ENCODE measurements at regions not wholly inside any gene's neighbourhood (a gene's known extent, or its start where the extent isn't known, plus 50 kb on each side); places are given as distances from the start of the nearest gene placed in this dataset.
A peak's percentile ranks its signal among the peaks of the same experiment; 100 is the strongest.

DNA sequence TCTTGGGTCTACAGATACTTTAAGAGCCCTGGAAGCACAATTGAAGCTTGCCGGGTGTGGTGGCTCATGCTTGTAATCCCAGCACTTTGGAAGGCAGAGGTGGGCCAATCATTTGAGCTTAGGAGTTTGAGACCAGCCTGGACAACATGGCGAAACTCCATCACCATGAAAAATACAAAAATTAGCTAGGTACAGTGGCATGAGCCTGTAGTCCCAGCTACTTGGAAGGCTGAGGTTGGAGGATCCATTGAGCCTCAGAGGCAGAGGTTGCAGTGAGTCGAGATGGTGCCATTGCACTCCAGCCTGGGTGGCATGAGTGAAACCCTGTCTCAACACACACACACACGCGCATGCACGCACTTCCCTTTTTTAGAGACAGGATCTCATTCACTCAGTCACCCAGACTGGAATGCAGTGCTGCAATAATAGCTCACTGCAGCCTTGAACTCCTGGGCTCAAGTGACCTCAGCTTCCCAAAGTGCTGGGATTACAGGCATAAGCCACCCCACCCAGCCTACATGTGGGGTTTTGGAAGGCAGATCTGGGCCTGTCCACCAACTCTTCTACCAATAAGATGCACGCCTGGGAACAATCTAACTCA lies 182.5 kb upstream of the JARID2 start:
- no peak for DNase-seq (ENCODE audit: low read depth)

DNA sequence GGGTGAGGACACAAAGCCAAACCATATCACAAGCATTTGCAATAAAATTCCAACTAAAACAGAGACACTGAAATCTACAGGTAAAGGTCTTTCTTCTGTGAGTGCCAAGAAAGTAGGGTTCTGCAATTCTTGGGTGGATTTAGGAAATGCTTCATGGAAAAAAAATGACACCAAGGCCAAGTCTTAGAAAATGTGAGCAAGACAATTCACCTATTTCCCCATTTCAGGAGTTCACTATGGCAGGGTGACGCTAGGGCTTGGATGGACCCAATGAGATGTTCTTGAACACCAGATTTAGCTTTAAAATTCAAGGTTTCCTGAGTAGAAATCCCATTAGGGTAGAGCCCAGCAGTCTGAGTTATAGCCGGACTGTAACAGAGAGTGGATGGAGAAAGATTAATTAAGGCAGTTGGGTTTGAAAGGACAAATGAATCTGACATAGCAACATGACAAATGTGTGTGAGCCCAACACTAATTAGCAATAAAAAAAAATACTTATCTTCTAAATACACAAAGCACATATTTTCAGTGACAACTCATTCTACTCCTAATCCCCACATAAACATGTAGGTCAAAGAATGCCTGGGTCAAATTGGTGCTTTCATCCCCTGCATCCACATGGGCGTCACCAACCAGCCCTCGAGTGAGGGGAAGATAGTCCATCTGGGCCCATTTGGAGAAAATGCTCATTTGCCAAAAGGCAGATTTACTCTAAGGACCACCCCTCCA lies 180.4 kb upstream of the JARID2 start:
- peak; percentile 71 for DNase-seq (ENCODE audit: low read depth)

DNA sequence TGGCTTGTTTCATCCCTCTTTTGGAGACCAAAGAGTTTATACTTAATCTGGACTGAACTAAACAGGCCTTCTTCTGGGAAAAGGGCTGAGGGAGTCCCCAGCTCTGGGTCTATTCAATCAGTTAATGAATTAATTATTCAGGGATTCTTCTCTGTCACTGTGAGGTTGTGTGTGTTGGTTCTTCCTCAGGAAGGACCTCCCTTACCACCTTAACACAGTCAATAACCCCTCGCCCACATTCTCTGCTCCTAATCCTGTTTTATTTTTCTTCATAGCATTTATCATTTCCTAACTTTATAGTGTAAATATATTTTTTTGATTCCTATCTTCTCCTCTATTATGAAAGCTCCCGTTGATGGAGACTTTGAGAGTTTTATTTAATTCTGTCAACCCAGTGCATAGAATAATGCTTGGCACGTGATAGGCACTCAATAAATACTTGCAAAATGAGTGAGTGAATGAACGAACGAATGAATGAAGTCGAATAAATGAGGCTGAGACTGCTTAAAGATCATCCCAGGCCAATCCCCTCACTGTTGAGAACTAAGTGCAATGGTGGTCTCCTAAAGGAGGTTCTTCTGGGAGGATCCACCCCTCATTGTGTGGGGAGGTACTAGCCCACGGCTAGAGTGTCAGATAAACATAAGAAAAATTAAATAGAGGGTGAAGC lies 179.6 kb upstream of the JARID2 start:
- no peak for DNase-seq (ENCODE audit: low read depth)

DNA sequence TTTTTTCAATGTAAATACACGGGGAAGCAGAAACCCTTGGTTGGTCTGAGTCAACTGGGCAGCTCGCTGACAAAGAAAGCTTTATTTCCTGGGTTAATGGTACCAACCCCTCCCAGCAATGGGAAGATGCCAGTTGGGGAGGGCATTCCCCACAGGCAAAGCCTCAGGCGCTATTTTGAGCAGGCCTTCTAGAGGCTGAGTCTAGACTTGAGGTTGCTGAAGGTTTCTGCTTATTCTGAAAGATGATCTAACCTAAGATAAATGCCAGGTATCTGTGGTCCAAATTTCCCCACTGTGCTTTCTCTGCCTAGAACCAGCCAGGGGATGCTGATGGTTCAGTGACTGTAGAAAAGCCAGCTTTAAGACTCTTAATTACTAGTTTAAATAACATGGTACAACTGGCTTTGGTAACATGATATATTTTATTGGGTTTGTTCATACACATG lies 172.5 kb upstream of the JARID2 start:
- no peak for DNase-seq (ENCODE audit: low read depth)

DNA sequence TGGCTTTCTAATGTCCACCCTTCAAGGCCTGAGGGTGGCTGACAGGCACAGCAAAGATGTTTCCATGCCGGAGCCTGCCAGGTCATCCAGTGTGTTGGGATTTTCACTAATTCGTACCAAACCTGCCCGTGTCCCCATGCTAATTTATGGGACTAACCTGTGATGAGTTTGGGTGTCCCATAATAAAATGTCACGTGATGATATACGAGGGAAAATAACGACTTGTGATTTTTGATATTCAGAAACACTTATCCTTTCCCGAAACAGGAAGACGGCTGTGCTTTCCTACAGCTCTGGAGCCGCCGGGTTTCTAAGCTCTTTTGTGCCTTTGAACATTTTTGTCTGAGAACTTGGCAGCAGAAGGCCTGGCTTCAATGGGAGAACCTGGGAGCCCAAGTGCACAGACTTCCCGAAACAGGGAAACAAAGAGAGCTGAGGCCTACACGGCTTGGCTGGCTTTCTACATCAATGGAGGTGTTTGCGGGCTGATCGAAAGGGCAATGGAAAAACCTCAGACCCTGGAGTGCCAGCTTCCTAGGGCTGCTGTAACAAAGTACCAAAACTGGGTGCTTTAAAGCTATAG lies 171.9 kb upstream of the JARID2 start:
- no peak for DNase-seq (ENCODE audit: low read depth)

DNA sequence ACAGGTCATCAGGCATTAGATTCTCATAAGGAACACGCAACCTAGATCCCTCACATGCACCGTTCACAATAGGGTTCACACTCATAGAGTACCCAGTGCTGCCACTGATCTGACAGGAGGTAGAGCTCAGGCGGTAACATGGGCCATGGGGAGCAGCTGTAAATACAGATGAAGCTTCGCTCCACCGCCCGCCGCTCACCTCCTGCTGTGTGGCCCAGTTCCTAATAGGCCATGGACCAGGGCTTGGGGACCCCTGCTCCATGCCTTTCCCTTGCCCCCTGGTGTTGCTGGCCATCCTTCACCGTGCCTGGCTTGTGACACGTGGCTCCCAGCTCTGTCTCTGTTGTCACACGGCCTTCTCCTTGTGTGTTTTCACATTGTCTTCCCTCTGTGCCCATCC lies 171.1 kb upstream of the JARID2 start:
- DNase-seq (ENCODE audit: low read depth) = no peak

DNA sequence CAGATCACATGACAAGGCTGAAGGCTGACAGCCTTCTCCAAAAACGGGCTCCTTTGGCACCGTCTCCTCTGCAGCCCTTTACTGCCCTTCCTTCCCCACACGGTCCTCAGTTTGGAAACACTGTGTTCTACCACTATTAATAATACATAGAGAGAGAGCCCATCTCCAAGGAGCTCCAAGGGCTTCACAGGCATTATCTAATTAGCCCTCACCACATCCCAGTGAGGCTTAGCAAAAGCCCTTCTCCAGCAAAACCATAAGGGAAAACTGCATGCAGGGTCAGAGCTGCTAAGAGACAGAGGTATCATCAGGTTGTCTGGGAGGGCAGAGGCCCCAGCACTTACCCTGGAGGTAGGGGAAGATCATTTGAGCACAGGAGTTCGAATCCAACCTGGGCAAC lies 169.3 kb upstream of the JARID2 start:
- no peak for DNase-seq (ENCODE audit: low read depth)

DNA sequence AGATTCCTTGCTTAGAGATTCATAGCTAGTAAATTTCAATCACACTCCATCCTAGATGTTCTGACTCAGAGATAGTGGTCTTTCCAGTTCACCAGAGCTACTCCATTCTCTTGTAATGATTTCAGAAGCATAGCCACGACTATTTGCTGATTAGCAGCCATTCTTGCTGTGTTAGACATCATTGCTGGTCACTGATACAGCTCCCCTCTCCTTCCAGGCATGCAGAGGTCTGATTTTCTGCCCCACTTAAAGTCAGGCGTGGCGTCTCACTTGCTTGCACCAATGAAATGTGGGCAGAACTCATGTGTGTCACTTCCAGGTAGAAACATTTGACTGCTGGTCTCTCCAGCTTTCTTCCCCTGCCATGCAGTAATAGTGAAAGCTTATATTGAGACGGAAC lies 168.9 kb upstream of the JARID2 start:
- no peak for DNase-seq (ENCODE audit: low read depth)

DNA sequence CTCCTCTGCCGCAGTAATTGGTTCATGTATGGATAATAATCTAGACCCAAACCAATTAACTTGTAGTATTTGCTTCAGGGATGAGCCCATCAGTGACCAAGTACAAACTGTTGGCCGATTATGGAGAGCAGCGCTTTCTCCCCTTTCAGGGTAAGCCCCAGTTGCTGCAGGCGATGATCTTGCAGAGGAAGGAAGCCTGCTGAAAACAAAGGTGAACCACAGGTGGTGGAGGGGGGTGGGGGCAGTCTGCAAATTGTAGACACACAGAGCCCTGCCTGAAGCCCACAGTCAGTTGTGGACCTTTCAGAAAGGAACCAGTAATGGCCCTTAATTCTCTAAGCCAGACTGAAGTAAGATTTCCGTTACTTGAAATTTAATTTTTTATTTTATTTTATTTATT lies 167.9 kb upstream of the JARID2 start:
- no peak for DNase-seq (ENCODE audit: low read depth)

DNA sequence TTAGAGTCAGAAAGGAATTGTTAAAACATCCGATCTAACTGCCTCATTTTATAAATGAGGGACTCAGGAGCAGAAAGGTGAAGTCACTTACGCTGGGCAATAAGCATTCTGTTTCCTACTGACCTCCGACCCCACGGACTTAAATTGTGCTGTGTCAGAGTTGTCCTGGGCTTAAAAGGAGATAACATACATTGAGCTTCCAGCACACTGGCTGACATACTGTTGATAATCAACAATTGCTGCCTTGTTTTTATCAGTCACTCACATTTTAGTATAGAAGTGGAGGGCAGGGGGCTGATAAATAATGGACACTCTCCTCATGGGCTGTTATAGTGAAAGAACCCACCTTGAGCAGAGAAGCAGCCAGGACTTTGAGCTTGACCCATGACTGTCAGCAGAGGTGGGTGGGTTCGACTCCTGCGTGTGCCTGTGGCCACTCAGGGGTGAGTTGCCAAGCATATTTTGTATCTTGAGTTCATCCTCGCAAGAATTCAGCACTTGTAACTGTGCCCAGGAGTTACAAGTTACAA lies 166.5 kb upstream of the JARID2 start:
- no peak for DNase-seq (ENCODE audit: low read depth)

DNA sequence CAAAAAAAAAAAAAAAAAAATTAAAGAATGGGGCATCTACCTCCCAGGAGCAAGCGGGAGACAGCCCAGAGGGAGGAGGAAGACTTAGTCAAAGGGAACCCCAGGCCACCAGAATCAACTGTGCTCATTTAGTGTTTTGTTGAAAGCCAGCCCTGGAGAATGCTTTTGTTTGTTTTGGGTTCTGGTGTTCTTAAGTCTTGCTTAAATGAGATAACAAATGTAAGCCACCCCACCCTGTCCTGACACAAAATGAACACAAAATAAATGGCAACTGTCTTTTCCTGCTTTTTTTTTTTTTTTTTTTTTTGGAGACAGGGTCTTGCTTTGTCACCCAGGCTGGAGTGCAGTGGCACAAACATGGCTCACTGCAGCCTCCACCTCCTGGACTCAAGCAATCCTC lies 165.0 kb upstream of the JARID2 start:
- DNase-seq (ENCODE audit: low read depth) = no peak

DNA sequence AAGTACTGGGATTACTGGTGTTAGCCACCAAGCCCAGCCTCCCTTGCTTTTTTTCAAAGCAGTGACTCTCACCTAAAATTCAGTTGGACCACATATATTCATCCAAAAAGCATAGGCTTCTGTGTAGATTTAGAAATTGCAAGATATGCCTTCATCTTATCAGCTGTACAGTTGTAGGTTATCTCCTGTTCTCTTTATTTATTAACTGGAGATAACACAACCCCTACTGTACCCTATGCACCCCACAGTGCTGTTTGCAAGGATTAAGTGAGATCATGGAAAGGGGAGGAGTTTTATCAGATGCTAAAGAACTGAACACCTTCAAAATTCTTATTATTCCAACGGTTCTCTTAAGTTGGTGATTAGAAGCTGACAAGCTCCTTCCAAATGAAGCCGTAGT lies 164.4 kb upstream of the JARID2 start:
- no peak for DNase-seq (ENCODE audit: low read depth)

DNA sequence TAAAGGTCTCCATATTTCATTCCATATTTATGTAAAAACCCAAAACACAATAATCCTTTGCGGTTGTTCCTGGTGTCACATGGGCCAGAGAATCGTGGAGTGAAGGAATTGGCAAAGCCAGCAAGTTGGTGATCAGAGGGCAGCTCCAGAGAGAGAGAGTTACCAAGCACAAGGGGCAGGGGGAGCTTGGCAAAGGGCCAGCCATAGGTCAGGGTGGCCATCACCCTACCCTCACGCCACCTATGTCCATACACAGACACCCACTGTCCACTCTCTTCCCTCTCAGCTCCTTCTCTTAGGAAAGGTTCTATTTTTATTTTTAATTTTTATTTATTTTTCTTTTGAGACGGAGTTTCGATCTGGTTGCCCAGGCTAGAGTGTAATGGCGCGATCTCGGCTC lies 163.2 kb upstream of the JARID2 start:
- no peak for DNase-seq (ENCODE audit: low read depth)

DNA sequence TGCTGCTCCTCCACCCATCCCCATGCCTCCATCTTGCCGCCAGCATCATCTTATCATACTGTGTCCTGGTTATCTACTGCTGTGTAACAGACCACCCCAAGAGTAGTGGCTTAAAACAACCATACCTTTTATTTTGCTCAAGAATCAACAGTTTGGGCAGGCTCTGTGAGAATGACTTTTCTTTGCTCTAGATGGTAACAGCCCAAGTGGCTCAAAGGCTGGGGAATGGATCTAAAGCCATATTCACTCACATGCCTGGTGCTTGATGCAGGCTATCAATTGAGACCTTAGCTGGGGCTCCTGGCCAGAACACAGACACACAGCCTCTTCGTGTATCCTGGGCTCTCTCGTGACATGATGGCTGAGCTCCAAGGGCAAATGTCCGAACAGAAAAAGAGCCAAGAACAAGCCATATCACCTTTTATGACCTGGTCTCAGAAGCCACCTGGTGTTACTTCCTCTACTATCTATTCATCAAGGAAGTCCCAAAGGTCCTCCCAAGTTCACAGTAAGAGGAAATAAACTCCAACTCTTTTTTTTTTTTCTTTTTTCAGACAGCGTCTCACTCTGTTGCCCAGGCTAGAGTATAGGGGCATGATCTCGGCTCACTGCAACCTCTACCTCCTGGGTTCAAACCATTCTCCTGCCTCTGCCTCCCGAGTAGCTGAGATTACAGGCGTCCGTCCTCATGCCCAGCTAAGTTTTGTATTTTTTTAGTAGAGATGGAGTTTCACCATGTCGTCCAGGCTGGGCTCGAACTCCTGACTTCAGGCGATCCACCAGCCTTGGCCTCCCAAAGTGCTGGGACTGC lies 159.3 kb upstream of the JARID2 start:
- DNase-seq (ENCODE audit: low read depth) = no peak

DNA sequence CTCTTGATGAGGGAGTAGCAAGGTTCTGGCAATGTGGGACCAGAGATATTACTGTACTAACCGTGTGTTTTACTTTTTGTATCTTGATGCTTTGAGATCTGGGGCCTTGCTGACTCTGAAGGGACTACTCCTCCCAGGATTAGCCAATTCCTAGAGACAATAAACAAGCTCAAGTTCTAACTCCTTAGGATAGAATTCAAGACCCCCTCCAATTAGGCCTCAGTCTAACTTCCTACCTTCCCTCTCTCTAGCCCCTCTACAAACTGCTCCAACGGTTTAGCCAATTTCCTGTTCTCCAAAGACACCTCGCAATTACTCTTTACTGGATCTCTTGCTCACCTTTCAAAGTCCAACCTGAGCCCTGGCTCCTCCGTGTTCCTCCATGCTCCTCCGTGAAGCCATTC lies 158.7 kb upstream of the JARID2 start:
- DNase-seq (ENCODE audit: low read depth) = no peak

DNA sequence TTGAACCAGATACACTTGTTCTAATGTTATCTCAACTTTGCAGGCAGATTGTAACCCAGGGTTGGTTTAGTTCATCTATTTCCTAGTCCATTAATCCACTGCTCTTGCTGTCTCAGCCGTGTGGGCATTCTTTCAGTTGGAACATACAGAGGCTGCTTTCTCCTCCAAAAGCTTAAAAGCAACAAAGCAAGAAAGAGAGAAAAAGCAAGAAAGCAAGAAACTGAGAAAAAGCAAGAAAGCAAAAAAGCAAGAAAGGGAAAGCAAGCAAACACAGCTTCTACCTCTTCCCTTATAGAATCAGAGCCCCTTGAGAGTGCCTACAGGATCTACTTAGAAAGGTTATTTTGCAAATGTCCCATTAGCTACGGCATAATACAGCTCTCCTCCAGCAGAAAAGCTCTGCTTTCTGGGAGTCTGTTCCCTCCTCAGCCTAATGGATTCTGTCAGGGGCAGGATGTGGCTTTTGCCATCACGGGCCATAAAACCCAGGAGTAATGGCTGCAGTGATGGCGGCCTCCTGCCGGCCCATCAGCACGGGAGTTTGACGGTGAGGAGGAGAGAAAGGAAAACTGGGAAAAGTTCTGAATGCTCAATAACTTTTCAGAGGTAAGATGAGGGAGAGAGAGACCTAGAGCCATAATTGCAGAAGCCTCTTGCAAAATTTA lies 156.8 kb upstream of the JARID2 start:
- DNase-seq (ENCODE audit: low read depth) = no peak

DNA sequence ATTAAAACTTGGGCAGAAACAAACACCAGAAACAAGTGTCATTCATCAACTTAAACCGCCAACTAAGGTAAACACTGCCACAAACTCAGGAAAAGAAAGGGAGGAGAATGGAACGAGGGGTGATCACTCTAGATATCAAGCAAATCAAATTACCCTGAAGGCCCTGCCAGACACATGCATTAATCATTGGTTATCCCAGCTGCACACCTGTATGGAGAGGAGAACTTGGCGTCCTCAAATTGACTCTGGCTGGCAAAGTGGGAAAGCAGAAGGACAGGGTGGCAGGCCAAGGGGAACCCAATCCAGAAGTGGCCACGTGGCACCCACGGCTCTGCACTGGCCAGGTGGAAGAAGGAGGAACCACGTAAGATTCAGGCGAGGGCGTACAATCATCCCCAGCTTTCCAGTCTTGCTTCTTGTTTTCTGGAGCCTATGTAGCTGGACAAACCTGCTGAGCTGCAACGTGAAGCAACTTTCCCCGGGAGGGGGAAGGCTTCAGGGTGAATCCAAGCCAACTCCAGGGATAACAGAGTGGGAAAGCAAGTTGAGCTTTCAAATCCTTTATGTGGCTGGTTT lies 156.2 kb upstream of the JARID2 start:
- DNase-seq (ENCODE audit: low read depth) = no peak

DNA sequence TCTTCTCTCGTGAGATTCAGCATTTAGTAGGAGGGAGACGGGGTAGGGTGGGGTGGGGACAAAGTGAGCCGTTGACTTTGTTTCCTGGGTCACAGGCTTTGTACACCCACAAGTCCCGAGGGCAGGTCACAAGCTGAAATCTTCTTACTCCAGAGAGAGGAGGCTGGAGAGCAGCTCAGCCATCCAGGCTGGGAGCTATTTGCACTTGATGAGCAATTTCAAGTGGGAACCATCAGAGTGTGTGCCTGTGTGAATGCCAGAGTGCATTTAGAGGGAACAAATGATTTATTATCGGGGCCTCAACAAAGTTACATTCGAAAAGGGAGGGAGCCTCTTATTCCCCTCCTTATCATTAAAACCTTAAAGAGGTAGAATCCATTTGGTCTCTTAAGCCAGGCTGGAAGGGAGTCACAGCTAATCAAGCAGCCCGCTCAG lies 155.7 kb upstream of the JARID2 start:
- DNase-seq (ENCODE audit: low read depth) = no peak

DNA sequence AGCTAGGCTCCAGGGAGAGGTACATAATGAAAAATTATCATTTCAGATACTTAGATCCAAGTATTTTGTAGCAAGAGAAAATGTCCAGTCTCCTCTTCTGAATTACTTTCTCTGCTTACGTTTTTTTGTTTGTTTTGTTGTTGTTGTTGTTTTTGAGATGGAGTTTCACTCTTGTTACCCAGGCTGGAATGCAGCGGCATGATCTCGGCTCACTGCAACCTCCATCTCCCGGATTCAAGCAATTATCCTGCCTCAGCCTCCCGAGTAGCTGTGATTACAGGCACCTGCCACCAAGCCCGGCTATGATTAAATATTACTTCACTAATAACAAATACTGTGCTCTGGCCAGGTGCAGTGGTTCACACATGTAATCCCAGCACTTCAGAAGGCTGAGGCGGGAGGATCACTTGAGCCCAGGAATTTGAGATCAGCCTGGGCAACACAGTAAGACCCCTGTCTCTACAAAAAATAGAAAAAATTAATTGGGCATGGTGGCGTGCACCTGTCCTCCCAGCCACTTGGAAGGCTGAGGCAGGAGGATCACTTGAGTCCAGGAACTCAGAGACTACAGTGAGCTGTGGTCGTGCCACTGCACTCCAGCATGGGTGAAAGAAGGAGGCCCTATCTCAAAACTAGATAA lies 155.0 kb upstream of the JARID2 start:
- no peak for DNase-seq (ENCODE audit: low read depth)

Measured in GM04503 (cell line).